ENCODE measurements at regions not wholly inside any gene's neighbourhood (a gene's known extent, or its start where the extent isn't known, plus 50 kb on each side); places are given as distances from the start of the nearest gene placed in this dataset.

GRCh38 chr16:49095539-49095938, 186.1 kb downstream of the CBLN1 start:
- no peak overlapping the region for H3K4me3 ChIP-seq
- H3K9me3 ChIP-seq (replicated peaks in 1 of 3): no peaks in the 10 kb centered on the region
- WGBS, 4 donors: 18 to 31% (median 27%) methylated on average over 2 of the region's 2 CpGs
- TF ChIP-seq CTCF (IDR thresholded peaks at IDR 0.05): no peak
- no peak for TF ChIP-seq POLR2A (IDR thresholded peaks at IDR 0.05)
- DNase-seq: no peak
- no peaks in the 10 kb centered on the region for H3K36me3 ChIP-seq (replicated peaks in 1 of 2)
- H3K27ac ChIP-seq: no peak overlapping the region
- H3K4me1 ChIP-seq (replicated peaks in 1 of 2): no peaks in the 10 kb centered on the region
- intact Hi-C loops (cut with DNase I): no loop called here
- H3K27me3 ChIP-seq: no peaks in the 10 kb centered on the region

GRCh38 chr16:49094471-49094870, 187.2 kb downstream of the CBLN1 start:
- TF ChIP-seq POLR2A (IDR thresholded peaks at IDR 0.05): no peak
- no peak for TF ChIP-seq CTCF (IDR thresholded peaks at IDR 0.05)
- Histone ChIP-seq H3K27ac (no peak overlapping the region), H3K4me3 (no peak overlapping the region), H3K9me3 (replicated peaks in 1 of 3) (no peaks in the 10 kb centered on the region), H3K4me1 (replicated peaks in 1 of 2) (no peaks in the 10 kb centered on the region), H3K36me3 (replicated peaks in 1 of 2) (no peaks in the 10 kb centered on the region), H3K27me3 (no peaks in the 10 kb centered on the region)
- no peak for DNase-seq
- 67 to 73% (median 69%) methylated on average over 2 of the region's 2 CpGs for WGBS, 4 donors
- intact Hi-C loops (cut with DNase I): no loop called here

GRCh38 chr16:49093939-49094338, 187.7 kb downstream of the CBLN1 start:
- Histone ChIP-seq H3K27ac (no peak overlapping the region), H3K4me3 (no peak overlapping the region), H3K27me3 (no peaks in the 10 kb centered on the region), H3K9me3 (replicated peaks in 1 of 3) (no peaks in the 10 kb centered on the region), H3K36me3 (replicated peaks in 1 of 2) (no peaks in the 10 kb centered on the region), H3K4me1 (replicated peaks in 1 of 2) (no peaks in the 10 kb centered on the region)
- 56 to 67% (median 60%) methylated on average over 2 of the region's 2 CpGs for WGBS, 4 donors
- intact Hi-C loops (cut with DNase I): no loop called here
- DNase-seq: no peak
- TF ChIP-seq POLR2A (IDR thresholded peaks at IDR 0.05): no peak
- TF ChIP-seq CTCF (IDR thresholded peaks at IDR 0.05): no peak

GRCh38 chr16:49092704-49093103, 188.9 kb downstream of the CBLN1 start:
- no peak for DNase-seq
- Histone ChIP-seq H3K36me3 (replicated peaks in 1 of 2) (no peaks in the 10 kb centered on the region), H3K27ac (no peak overlapping the region), H3K4me1 (replicated peaks in 1 of 2) (no peaks in the 10 kb centered on the region), H3K27me3 (no peaks in the 10 kb centered on the region), H3K4me3 (no peak overlapping the region), H3K9me3 (replicated peaks in 1 of 3) (no peaks in the 10 kb centered on the region)
- TF ChIP-seq POLR2A (IDR thresholded peaks at IDR 0.05): no peak
- TF ChIP-seq CTCF (IDR thresholded peaks at IDR 0.05): no peak
- WGBS, 4 donors: 37 to 68% (median 66%) methylated on average over 2 of the region's 2 CpGs
- intact Hi-C loops (cut with DNase I): no loop called here
